ENCODE measurements at regions not wholly inside any gene's neighbourhood (a gene's known extent, or its start where the extent isn't known, plus 50 kb on each side); places are given as distances from the start of the nearest gene placed in this dataset.

DNA sequence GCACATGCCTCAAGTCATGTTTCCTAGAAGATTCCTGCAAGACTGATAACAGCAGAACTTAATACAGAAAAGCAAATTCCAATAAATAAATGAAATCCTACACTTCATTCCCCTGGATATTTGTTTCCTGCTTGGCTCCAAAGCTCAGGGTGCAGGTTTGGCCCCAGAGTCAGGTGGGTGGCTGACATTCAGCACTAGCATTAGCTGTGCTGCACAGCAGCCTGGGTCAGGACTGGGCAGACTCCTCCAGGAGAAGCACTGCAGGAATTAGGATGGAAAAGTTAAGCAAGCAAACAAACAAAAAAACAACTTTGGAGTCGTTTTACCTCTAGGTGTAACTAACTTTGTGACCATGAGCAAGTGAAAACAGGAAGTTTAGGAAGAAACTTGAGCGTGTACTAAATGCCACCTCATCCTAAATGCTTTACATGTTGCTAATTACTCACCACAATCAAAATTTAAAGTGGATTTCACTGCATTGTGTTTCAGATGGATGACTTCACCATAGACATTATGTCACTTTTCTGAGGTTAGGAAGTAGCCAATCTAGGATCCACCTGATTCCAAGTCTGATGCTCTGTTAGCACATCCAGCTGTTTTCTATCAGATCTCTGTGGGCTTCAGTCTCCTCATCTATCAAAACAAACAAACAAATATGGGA lies 239.4 kb downstream of the C7orf25 start:
- 0% methylated on average over 2 of the region's 2 CpGs for WGBS (ENCODE audit: insufficient coverage, low coverage, missing lambda C conversion rate)
- intact Hi-C loops (cut with micrococcal nuclease) (no loop called here), in situ Hi-C loops (cut with MboI) (no loop called here)
- Histone ChIP-seq H3K79me2 (ENCODE audit: control insufficient read depth, insufficient read depth, low read length) (no peaks in the 10 kb centered on the region), H3K9me3 (replicated peaks; ENCODE audit: control insufficient read depth, insufficient read depth, low read depth, low read length) (no peaks in the 10 kb centered on the region), H3K36me3 (ENCODE audit: control insufficient read depth, insufficient read depth, low read length) (no peaks in the 10 kb centered on the region), H3K9me1 (ENCODE audit: control insufficient read depth, insufficient read depth, low read length) (no peaks in the 10 kb centered on the region), H3K4me3 (no peak overlapping the region), H3K4me2 (ENCODE audit: insufficient read depth, low read length) (no peak overlapping the region), H3K27me3 (ENCODE audit: control insufficient read depth in 2 of 2, insufficient read depth in 2 of 2, low read length in 2 of 2) (no peaks in the 10 kb centered on the region; a peak in 1 of 5 replicates), H2AFZ (ENCODE audit: low read depth, low read length) (no peak overlapping the region), H3K27ac (ENCODE audit: extremely low read depth, low read depth, low read length) (no peak overlapping the region), H3K9ac (ENCODE audit: insufficient read depth in 1 of 2, low read depth in 2 of 2, low read length in 2 of 2) (no peak overlapping the region), H4K20me1 (replicated peaks; ENCODE audit: control insufficient read depth, insufficient read depth, low read length) (no peaks in the 10 kb centered on the region), H3K4me1 (replicated peaks in 1 of 2; ENCODE audit: control insufficient read depth in 2 of 2, insufficient read depth in 2 of 2, low read length in 2 of 2) (no peaks in the 10 kb centered on the region)
- ATAC-seq (no peak), DNase-seq (ENCODE audit: extremely low read depth in 1 of 4, low spot score in 3 of 4) (no peak), FAIRE-seq (no peak)
- POLR2A ChIA-PET = no interaction called here
- no peak for TF ChIP-seq CBFB (CRISPR knock-in tag; IDR thresholded peaks at IDR 0.05)
- no peak for TF ChIP-seq MTA3 (IDR thresholded peaks at IDR 0.05; ENCODE audit: borderline replicate concordance)
- no peak for TF ChIP-seq ZSCAN32 (CRISPR knock-in tag; IDR thresholded peaks at IDR 0.05)
- TF ChIP-seq HDAC1 (IDR thresholded peaks at IDR 0.05) = no peak
- no peak for TF ChIP-seq SNIP1 (IDR thresholded peaks at IDR 0.05; ENCODE audit: low read depth)
- no peak for TF ChIP-seq SIN3A (IDR thresholded peaks at IDR 0.05; ENCODE audit: borderline replicate concordance in 2 of 2, control insufficient read depth in 1 of 2, low read depth in 2 of 2, low read length in 2 of 2)
- TF ChIP-seq CBX1 (IDR thresholded peaks at IDR 0.05; ENCODE audit: low read depth) = no peak
- TF ChIP-seq, protein P1, sequence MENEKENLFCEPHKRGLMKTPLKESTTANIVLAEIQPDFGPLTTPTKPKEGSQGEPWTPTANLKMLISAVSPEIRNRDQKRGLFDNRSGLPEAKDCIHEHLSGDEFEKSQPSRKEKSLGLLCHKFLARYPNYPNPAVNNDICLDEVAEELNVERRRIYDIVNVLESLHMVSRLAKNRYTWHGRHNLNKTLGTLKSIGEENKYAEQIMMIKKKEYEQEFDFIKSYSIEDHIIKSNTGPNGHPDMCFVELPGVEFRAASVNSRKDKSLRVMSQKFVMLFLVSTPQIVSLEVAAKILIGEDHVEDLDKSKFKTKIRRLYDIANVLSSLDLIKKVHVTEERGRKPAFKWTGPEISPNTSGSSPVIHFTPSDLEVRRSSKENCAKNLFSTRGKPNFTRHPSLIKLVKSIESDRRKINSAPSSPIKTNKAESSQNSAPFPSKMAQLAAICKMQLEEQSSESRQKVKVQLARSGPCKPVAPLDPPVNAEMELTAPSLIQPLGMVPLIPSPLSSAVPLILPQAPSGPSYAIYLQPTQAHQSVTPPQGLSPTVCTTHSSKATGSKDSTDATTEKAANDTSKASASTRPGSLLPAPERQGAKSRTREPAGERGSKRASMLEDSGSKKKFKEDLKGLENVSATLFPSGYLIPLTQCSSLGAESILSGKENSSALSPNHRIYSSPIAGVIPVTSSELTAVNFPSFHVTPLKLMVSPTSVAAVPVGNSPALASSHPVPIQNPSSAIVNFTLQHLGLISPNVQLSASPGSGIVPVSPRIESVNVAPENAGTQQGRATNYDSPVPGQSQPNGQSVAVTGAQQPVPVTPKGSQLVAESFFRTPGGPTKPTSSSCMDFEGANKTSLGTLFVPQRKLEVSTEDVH (IDR thresholded peaks at IDR 0.05; ENCODE audit: low read depth, partially characterized antibody) = no peak
- TF ChIP-seq, protein P2, sequence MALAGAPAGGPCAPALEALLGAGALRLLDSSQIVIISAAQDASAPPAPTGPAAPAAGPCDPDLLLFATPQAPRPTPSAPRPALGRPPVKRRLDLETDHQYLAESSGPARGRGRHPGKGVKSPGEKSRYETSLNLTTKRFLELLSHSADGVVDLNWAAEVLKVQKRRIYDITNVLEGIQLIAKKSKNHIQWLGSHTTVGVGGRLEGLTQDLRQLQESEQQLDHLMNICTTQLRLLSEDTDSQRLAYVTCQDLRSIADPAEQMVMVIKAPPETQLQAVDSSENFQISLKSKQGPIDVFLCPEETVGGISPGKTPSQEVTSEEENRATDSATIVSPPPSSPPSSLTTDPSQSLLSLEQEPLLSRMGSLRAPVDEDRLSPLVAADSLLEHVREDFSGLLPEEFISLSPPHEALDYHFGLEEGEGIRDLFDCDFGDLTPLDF (CRISPR knock-in tag; IDR thresholded peaks at IDR 0.05) = no peak
- TF ChIP-seq, protein P3, sequence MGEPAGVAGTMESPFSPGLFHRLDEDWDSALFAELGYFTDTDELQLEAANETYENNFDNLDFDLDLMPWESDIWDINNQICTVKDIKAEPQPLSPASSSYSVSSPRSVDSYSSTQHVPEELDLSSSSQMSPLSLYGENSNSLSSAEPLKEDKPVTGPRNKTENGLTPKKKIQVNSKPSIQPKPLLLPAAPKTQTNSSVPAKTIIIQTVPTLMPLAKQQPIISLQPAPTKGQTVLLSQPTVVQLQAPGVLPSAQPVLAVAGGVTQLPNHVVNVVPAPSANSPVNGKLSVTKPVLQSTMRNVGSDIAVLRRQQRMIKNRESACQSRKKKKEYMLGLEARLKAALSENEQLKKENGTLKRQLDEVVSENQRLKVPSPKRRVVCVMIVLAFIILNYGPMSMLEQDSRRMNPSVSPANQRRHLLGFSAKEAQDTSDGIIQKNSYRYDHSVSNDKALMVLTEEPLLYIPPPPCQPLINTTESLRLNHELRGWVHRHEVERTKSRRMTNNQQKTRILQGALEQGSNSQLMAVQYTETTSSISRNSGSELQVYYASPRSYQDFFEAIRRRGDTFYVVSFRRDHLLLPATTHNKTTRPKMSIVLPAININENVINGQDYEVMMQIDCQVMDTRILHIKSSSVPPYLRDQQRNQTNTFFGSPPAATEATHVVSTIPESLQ (CRISPR knock-in tag; IDR thresholded peaks at IDR 0.05) = no peak
- TF ChIP-seq ETV6 (IDR thresholded peaks at IDR 0.05; ENCODE audit: borderline replicate concordance in 1 of 2, low read depth in 2 of 2, low read length in 1 of 2) = no peak
- no peak for TF ChIP-seq ETV6 (CRISPR knock-in tag; IDR thresholded peaks at IDR 0.05; ENCODE audit: borderline replicate concordance)
- no peak for TF ChIP-seq BRCA1 (IDR thresholded peaks at IDR 0.05)
- no peak for TF ChIP-seq BRCA1 (CRISPR knock-in tag; IDR thresholded peaks at IDR 0.05)
- CTCF ChIA-PET (ENCODE audit: low intra/inter-chr PET ratio) = interaction anchor here (0.6 kb wide), 1 partner anchor 1049 kb away, joined by 3 read pairs; no protein-coding TSS in a partner anchor
- BruUV-seq (replicated peaks) = no TSS peak

Measured in K562 (cell line).